Psoas muscle (tissue), 7 donors: ENCODE measurements at regions not wholly inside any gene's neighbourhood (a gene's known extent, or its start where the extent isn't known, plus 50 kb on each side); places are given as distances from the start of the nearest gene placed in this dataset.
"Not testable (repeated sequence)": the region's sequence is repeated elsewhere in the genome, so short reads cannot be mapped to it uniquely, and the experiment has no call there.

Source experiments
- ATAC-seq, 4 donors: fragments of 200-7000 bp; cut with Tn5 transposase; one replicate each; pipeline ENCODE4 v1.9.1; 2020; ENCODE audit warnings: moderate library complexity in 3 of 4, mild to moderate bottlenecking in 2 of 4
- DNase-seq, 2 donors: peaks; one replicate each; pipeline ENCODE4 v3.0.0-alpha.2; 2020
- H3K27ac ChIP-seq: fragments of 200-600 bp; one replicate; pipeline ENCODE4 v1.8.0; 2022
- H3K27me3 ChIP-seq, 3 donors: fragments of 200-600 bp in 1 of 3; one replicate each; pipeline versions ENCODE4 v1.6.1 to v1.8.0; 2013 to 2022; ENCODE audit warnings: low read length in 2 of 3, mild to moderate bottlenecking in 2 of 3, moderate library complexity in 1 of 3; ENCODE audit not compliant: insufficient read depth in 3 of 3
- H3K36me3 ChIP-seq, 2 donors: fragments of 200-600 bp in 1 of 2; one replicate each; pipeline versions ENCODE4 v1.6.1 to v1.8.0; 2013 to 2022; ENCODE audit warnings: low read depth in 1 of 2, mild to moderate bottlenecking in 1 of 2, moderate library complexity in 1 of 2; ENCODE audit not compliant: insufficient read depth in 1 of 2
- H3K4me1 ChIP-seq: fragments of 200-600 bp; one replicate; pipeline ENCODE4 v1.8.0; 2022
- H3K4me3 ChIP-seq: fragments of 200-600 bp; one replicate; pipeline ENCODE4 v1.8.0; 2022; ENCODE audit warnings: mild to moderate bottlenecking
- H3K9me3 ChIP-seq: fragments of 200-600 bp; one replicate; pipeline ENCODE4 v1.8.0; 2022
- CTCF ChIP-seq: fragments of 200-600 bp; IDR thresholded peaks from one replicate; pipeline ENCODE4 v1.8.0; 2022; ENCODE audit warnings: antibody characterized with exemption
- WGBS, 3 donors: extraction: QIAGEN DNeasy Blood & Tissue Kit; methylation state at CpG; one replicate each; pipeline versions ENCODE4 v1.1.6 to v1.1.7; 2013; 5-methylcytosine and 5-hydroxymethylcytosine counted together
- intact Hi-C, 2 donors: fragments of 100-400 bp; cut with DNase I; formaldehyde crosslinking; loops; one replicate each; pipeline versions ENCODE4 v1.11.0 to v1.14.2; 2022
- donor health status: healthy with polysubstance abuse.
- donor health status: DM: no; HTN: no; CAD: no; lungs with moderate emphysema.
- donor health status: Bipolar disorder and iron deficiency.
- donor health status: healthy.
- donor health status: DM: yes; HTN: yes; CAD: no.
- donor health status: DM: no; HTN: no; CAD: no.
- donor health status: DM: yes; HTN: yes; CAD: no.

GRCh38 chr3:198107840-198108734, 148.1 kb downstream of the LMLN start:
- Histone ChIP-seq H3K9me3 (no peaks in the 10 kb centered on the region), H3K4me3 (no peak overlapping the region), H3K27ac (no peak overlapping the region), H3K27me3 (peaks cover 5 to 63% (median 8%) of the 10 kb centered on the region in 3 donors), H3K4me1 (no peaks in the 10 kb centered on the region), H3K36me3 (no peaks in the 10 kb centered on the region)
- DNase-seq (no peak), ATAC-seq (no peak)
- TF ChIP-seq CTCF = no peak
- intact Hi-C loops = no loop called here
- WGBS, 3 donors = 17 to 23% (median 18%) methylated on average over 5 to 6 of the region's 6 CpGs

DNA sequence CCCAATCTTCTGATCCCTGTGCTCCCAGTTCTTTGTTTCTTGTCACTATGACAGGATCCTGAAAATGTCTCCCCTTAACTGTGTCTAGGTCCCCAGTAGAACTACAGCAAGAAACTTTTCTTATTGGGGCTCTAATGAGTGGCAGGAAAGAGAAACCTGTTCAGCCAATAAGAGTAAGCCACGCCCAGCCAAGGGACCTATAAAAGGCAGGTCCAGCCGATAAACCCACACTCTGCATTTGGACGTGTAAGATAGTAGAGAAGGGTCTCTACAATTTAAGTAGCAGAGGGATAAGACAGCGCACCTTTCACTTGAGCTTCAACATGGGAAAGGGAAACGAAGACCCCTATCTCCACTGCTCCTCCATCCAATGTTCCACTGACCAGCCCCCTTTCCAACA, 149.9 kb downstream of the LMLN start:
- no peaks in the 10 kb centered on the region for H3K4me1 ChIP-seq
- no peak for ATAC-seq
- no peak overlapping the region for H3K4me3 ChIP-seq
- no peaks in the 10 kb centered on the region for H3K9me3 ChIP-seq
- H3K27me3 ChIP-seq = peaks cover 5 to 81% (median 10%) of the 10 kb centered on the region in 3 donors
- no peaks in the 10 kb centered on the region for H3K36me3 ChIP-seq
- H3K27ac ChIP-seq = no peak overlapping the region
- 77 to 85% (median 82%) methylated on average over 5 of the region's 5 CpGs for WGBS, 3 donors
- TF ChIP-seq CTCF = no peak
- no peak for DNase-seq
- intact Hi-C loops = no loop called here

- ATAC-seq (no peak), DNase-seq (no peak)
- no peak overlapping the region for H3K4me3 ChIP-seq
- H3K36me3 ChIP-seq = no peaks in the 10 kb centered on the region
- no peaks in the 10 kb centered on the region for H3K4me1 ChIP-seq
- TF ChIP-seq CTCF = no peak
- 89 to 93% (median 91%) methylated on average over 5 of the region's 5 CpGs for WGBS, 3 donors
- H3K27me3 ChIP-seq = peaks cover 7 to 73% (median 10%) of the 10 kb centered on the region in 3 donors
- H3K27ac ChIP-seq = no peak overlapping the region
- intact Hi-C loops = no loop called here
- H3K9me3 ChIP-seq = no peaks in the 10 kb centered on the region
Observed at GRCh38 chr3:198112031-198112430, 152.0 kb downstream of the LMLN start.

GRCh38 chr3:198113206-198114053, 153.4 kb downstream of the LMLN start:
- Histone ChIP-seq H3K27me3 (peaks cover 2 to 66% (median 10%) of the 10 kb centered on the region in 3 donors), H3K36me3 (no peaks in the 10 kb centered on the region), H3K9me3 (no peaks in the 10 kb centered on the region), H3K27ac (no peak overlapping the region), H3K4me1 (no peaks in the 10 kb centered on the region), H3K4me3 (peak overlapping the region; percentile 37)
- DNase-seq (peak in 1 of 2 donors; percentile 65), ATAC-seq (no peak)
- no peak for TF ChIP-seq CTCF
- 7 to 9% (median 8%) methylated on average over 51 to 59 of the region's 59 CpGs for WGBS, 3 donors
- intact Hi-C loops = no loop called here

GRCh38 chr3:198114516-198114915, 154.5 kb downstream of the LMLN start:
- intact Hi-C loops, H3K27ac ChIP-seq, DNase-seq, H3K4me3 ChIP-seq, H3K36me3 ChIP-seq, H3K4me1 ChIP-seq, H3K9me3 ChIP-seq, ATAC-seq: not testable (repeated sequence)
- WGBS, 3 donors = 79 to 85% (median 84%) methylated on average over 7 of the region's 7 CpGs
- H3K27me3 ChIP-seq = peaks cover 2 to 56% (median 8%) of the 10 kb centered on the region in 3 donors

DNA sequence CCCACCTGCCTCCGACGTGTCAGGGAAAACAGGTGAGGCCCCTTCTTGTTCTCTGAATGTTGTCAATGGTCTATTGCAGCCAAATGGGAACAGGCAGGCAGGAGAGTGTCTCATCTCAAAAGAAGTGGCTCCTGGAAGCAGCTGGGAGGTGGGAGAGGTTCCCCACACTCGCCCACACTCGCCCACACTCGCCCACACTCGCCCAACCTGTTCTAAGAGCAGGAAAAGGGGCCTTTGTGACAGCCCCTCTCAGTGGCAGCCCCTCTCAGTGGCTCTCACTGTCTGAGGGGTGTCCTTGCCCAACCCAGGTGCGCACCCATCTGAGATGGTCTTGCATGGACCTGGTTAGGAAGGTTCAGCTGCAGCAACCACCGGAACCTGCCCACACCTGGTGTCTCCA, 162.2 kb downstream of the LMLN start:
- ATAC-seq, H3K36me3 ChIP-seq, DNase-seq, H3K27me3 ChIP-seq, H3K27ac ChIP-seq, H3K4me1 ChIP-seq, H3K9me3 ChIP-seq, intact Hi-C loops, H3K4me3 ChIP-seq: not testable (repeated sequence)
- WGBS, 3 donors = 74 to 81% (median 81%) methylated on average over 8 of the region's 8 CpGs

- ATAC-seq, H3K4me1 ChIP-seq, H3K27ac ChIP-seq, H3K9me3 ChIP-seq, H3K36me3 ChIP-seq, DNase-seq, H3K27me3 ChIP-seq, H3K4me3 ChIP-seq, intact Hi-C loops: not testable (repeated sequence)
- 46 to 70% (median 58%) methylated on average over 5 to 9 of the region's 12 CpGs for WGBS, 3 donors
Observed at GRCh38 chr3:198137038-198137835, 177.2 kb downstream of the LMLN start.
